ENCODE measurements at regions not wholly inside any gene's neighbourhood (a gene's known extent, or its start where the extent isn't known, plus 50 kb on each side); places are given as distances from the start of the nearest gene placed in this dataset.
"Not testable (repeated sequence)": the region's sequence is repeated elsewhere in the genome, so short reads cannot be mapped to it uniquely, and the experiment has no call there.

DNA sequence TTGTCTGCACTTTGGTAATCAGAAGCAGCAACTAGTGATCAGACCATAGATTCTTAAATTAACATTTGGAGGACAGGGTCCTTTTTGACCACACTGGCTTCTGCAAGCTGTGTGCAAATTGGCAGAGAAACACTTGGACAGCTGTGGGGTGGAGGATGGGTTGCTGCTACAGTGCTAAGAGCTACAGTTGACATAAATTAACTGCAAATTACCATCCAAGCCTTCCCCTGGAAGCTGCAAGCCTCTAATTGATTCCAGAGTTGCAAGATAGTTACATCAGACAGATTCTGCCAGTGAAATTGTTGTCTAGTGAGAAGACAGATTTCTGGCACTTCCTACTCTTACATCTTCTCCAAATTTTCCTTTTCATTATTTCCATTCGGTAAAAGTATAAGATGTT is 517.7 kb downstream of the DIRAS2 start:
- no peak for DNase-seq

DNA sequence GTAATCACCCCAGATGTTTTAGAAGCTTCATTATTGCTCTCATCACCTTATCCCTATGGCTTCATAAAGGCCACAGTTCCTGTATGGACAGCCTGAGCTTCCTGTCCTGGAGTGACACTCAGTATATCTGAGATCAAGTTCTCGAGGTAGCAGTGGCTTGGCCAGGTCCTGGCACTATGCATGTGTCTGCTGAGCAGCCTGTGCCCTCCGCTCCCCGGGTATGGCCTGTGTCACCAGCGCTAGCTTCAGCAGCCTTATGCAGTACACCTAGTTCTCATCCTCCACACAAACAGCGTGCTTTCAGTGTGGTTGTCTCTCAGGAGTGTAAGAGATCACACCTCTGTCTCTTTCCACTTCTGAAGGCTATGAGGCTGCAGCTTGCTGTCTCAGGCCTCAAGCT is 514.7 kb downstream of the DIRAS2 start:
- DNase-seq = no peak

DNA sequence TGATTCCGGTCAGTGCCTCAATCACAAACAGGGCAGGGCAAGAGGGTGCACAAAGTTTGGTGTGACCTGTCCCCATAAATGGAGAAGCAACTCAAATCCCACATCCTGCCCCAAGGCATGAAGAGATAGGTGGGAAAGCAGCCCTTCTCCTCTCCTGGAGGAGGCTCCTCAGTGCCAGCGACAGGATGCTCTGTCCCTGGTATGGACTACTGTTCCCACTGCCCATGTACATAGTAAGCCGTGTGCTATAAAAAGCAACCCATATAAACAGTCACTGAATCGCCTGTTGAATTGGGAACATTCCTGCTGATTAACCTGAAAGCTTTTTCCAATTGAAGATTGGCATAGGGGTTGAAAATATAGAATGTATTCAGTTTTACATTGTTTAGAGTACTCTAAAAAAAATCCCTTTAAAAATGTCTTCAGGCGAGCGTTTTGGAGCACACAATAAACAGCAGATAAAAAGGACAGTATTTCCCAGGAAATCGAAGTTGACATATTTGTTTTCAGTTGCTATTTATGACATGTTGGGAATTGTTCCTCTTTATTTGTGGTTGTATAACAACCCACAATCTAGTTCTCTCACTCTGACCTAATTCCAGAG is 513.9 kb downstream of the DIRAS2 start:
- no peak for DNase-seq

- DNase-seq = no peak
Measured at GRCh38 chr9:90129446-90129845, 513.2 kb downstream of the DIRAS2 start.

DNA sequence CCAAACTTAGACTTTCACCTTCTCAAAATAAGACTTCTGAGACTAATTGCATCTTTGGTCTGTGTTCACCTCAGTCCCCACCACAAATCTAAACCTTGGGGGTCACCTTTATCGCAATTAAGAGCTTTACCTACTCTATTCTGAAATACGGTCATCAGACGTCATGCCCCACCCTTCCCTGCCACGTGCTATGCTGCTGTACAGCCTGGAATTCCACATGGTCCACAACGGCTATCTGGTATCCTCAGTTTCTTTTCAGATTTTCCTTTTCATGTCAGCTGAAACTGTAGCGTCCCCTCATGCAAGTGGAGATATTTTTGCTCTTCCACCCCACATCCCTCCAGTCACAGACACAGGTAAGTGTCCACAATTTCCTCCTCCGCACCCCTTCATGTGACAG is 511.1 kb downstream of the DIRAS2 start:
- DNase-seq = no peak

GRCh38 chr9:90132866-90133265 is 509.8 kb downstream of the DIRAS2 start:
- no peak for DNase-seq

- DNase-seq = no peak
Measured at GRCh38 chr9:90137801-90138200, 504.8 kb downstream of the DIRAS2 start.

DNA sequence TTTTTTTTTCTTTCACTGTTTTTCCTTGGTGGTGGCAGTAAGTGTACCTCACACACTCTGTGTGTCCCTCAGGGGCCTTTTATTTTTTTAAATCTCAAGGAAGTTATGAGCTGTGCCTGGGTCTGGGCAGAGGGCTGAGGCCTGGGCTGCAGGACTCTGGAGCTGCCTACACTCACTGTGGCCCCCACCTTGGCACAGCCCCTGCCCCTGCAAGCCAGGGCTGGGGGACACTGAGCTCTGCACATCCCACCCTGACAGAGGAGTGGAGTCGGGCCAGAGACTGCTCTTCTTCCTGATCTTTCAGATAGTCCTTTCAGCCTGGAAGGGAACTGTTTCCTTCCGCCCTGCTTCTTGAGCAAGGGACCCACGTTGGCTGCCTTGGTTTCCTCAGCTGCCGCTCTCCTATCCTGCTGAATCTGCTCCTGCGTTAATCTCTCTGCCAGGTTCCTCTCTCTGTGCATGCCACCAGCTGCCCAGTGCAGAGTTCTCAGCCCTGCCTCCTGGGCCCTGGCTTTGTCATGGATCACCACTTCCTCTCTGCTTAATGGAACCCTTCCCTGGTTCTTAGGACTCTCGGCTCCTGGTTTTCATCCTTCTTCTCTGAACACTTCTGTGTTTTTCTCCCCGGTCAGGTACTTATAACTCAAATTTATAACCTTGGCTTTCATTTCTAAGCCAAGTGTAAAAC is 502.3 kb downstream of the DIRAS2 start:
- no peak for DNase-seq

DNA sequence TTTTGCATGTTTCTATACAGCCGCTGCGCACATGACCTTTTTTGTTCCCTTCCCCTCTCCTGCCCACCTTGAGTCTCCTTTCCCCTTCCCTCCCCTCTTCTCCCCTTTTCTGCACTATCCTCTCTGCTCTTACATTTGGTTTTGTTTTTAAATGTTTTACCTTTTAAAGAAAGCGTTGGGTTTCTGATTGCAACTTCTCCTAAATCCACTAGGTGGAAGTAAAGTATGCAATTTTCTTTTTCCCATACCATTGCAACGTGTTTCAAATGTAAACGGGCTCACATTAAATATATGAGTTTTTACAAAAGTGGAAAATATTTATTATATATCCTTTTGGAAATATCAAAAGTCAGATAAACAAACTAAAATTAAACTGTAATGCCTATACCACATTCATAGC is 500.9 kb downstream of the DIRAS2 start:
- DNase-seq = peak in 1 of 6 experiments; percentile 15

DNA sequence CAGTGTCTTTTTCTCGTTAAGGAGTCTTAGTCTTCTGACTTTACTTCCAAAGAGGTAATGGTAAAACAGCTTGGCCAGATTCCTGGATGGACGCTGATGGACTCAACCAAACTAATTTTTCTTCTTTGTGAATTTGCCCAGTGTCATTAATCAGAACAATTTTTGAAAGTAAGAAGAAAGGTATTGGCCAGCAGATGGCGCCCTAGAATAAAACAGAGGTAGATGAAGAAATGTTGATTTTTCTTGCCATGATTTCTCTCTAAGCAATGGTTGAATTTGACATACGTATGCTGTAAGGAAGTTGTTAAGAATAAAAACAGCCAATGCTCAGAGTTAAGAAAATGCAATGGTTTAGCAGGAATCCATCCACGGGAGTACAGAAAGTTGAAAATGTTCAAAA is 500.0 kb downstream of the DIRAS2 start:
- peak; percentile 6 to 74 (median 32) for DNase-seq

DNA sequence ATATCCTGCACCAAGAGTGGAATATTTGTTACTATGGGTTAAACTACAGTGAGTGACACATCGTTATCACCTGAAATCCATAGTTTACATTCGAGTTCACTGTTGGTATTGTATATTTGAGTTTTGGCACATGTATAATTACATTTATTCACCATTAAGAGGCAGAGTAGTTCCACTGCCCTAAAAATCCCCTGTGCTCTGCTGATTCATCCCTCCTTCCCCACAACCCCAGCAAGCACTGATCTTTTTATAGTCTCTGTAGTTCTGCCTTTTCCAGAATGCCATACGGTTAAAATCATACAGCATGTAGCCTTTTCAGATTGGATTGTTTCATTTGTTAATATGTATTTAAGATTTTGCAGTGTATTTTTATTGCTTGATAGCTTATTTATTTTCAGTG is 495.2 kb downstream of the DIRAS2 start:
- DNase-seq = no peak

GRCh38 chr9:90156318-90156717 is 486.3 kb downstream of the DIRAS2 start:
- no peak for DNase-seq

GRCh38 chr9:90162326-90162725 is 480.3 kb downstream of the DIRAS2 start:
- no peak for DNase-seq

- no peak for DNase-seq
Measured at GRCh38 chr9:90162819-90163218, 479.8 kb downstream of the DIRAS2 start.

DNA sequence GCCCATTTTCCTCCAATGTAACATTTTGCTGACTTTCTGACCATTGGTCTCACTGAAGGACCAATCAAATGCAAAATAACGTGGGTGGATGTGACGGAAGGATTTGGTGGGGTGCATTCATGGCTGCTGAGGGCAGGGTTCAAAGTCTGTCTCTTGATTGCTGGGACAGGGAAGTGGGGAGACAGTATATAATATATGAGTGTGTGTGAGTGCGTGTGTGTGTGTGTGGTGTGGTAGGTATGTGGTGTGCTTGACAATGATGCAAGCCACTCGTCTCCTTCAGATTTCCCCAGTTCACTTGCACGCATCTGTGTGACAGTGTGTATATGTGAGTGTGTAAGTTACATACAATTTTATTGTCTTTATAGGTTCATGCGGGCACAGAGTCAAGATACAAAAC is 477.3 kb downstream of the DIRAS2 start:
- no peak for DNase-seq

DNA sequence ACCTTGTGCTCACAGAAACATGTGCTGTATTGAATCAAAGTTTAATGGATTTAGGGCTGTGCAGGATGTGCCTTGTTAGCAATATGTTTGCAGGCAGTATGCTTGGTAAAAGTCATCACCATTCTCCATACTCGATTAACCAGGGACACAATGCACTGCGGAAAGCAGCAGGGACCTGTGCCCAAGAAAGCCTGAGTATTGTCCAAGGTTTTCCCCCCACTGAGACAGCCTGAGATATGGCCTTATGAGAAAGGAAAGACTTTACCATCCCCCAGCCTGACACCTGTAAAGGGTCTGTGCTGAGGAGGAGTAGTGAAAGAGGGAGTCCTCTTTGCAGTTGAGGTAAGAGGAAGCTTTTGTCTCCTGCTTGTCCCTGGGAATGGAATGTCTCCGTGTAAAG is 476.2 kb downstream of the DIRAS2 start:
- not testable (repeated sequence) for DNase-seq

- no peak for DNase-seq
Measured at GRCh38 chr9:90167914-90168313, 474.7 kb downstream of the DIRAS2 start.

- DNase-seq = no peak
Measured at GRCh38 chr9:90169490-90169889, 473.1 kb downstream of the DIRAS2 start.

- DNase-seq = not testable (repeated sequence)
Measured at GRCh38 chr9:90173935-90174334, 468.7 kb downstream of the DIRAS2 start.

DNA sequence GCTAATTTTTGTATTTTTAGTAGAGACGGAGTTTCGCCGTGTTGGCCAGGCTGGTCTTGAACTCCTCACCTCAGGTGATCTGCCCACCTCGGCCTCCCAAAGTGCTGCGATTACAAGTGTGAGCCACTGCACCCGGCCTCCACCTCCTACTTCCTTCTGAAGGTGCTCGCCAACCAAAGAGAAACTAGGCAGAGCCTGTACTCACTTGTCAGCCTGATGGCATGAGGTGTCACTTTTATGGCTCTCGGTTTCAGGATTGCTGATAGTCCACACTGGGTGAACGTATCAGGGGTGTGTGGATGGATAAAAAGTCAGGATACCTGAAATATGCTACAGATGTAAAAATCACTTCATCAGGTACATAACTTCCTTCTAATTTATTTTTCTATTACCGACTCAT is 468.3 kb downstream of the DIRAS2 start:
- DNase-seq = not testable (repeated sequence)

DNA sequence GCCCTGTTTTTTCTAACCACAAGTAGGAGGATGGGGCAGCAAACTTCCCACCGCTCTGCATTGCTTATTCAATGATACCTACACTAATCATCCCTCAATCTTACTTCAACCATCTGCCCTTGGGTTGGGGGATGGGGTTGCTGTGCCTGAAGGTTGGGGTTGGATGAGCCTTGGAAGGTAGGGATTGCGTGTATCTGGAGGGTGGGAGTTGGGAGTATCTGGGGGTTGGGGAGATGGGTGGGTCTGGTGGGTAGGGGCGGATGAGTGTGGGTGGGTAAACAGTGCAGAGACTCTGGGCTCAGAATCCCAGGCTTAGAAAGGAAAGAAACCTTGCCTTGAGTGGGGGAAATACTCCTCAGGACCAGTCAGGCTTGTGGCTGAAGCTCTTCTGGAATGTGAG is 467.4 kb downstream of the DIRAS2 start:
- DNase-seq = no peak

- no peak for DNase-seq
Measured at GRCh38 chr9:90175865-90176264, 466.8 kb downstream of the DIRAS2 start.

- DNase-seq = no peak
Measured at GRCh38 chr9:90176901-90177300, 465.7 kb downstream of the DIRAS2 start.

DNA sequence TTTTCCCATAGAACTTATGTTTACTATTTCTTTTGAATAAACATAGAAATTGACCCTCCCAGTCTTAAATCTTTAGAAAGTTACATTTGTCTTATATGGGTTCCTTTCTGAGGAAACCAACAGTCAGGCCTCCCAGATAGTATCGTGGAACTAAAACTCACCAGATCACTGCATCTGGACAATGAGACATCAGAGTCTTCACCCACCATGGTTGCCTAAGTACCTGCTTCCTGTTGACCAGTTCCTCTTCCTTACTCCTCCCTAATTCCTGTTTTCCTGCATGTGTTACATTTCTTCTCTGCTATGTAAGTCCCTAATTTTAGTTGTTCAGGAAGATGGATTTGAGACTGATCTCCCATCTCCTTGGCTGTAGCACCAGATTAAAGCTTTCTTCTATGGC is 462.2 kb downstream of the DIRAS2 start:
- no peak for DNase-seq

DNA sequence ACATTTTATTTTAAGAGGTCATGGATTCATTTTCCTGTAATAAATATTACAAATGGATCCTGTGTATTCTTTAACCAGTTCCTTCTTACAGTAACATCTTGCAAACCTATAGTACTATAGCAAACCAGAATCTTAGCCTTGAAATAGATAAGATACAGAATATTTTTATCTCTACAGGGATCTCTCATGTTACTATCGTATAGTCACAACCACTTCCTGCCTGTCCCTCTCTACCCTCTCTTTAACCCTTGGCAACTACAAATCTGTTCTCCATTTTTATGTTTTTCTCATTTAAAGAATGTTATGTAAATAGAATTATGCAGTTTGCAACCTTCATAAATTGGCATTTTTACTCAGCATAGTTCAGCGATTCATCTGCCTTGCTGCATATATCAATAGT is 454.0 kb downstream of the DIRAS2 start:
- no peak for DNase-seq

Data from stimulated activated naive CD4-positive, alpha-beta T cell (primary cell).